Transverse colon (tissue), 3 donors: ENCODE measurements at regions not wholly inside any gene's neighbourhood (a gene's known extent, or its start where the extent isn't known, plus 50 kb on each side); places are given as distances from the start of the nearest gene placed in this dataset.

Experiments used
- EP300 ChIP-seq: sonication (generic); formaldehyde crosslinking; IDR thresholded peaks from one replicate; pipeline ENCODE4 v1.6.1; 2017; ENCODE audit warnings: antibody characterized with exemption, low read depth
- POLR2A ChIP-seq: fragments of 450-650 bp; IDR thresholded peaks from one replicate; pipeline ENCODE4 v1.6.1; 2016; ENCODE audit warnings: antibody characterized with exemption, mild to moderate bottlenecking, moderate library complexity
- TF ChIP-seq, protein P1 (sequence below), 5 experiments: fragments of 200-600 bp in 3 of 5; fragments of 450-650 bp in 2 of 5; sonication (generic) in 3 of 5; IDR thresholded peaks; 1 replicate in 2 of 5; 2 replicates in 3 of 5; pipeline ENCODE4 v1.5.1; 2016 to 2017; ENCODE audit warnings: antibody characterized with exemption in 5 of 5, inconsistent platforms in 3 of 5, mild to moderate bottlenecking in 2 of 5, moderate library complexity in 1 of 5

DNA sequence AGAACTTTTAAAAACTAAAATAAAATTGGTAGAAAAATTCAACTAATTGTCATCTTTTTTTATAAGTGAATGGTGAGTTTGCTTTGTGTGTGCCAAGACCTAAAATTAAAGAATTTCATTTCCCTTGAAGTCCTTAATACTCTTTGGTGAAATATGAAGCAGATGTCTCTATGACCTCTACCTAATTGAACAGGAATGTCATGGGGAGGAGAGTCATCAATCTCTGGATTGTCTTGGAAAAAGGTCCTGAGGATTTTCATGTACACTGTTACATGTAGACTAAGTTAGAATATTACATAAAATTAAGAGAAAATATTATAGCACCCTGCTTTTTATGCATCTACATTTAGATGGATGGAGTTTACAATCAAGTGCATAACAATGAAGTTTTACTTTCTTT, 177.9 kb upstream of the LRP1B start:
- TF ChIP-seq POLR2A: no peak
- TF ChIP-seq, protein P1, sequence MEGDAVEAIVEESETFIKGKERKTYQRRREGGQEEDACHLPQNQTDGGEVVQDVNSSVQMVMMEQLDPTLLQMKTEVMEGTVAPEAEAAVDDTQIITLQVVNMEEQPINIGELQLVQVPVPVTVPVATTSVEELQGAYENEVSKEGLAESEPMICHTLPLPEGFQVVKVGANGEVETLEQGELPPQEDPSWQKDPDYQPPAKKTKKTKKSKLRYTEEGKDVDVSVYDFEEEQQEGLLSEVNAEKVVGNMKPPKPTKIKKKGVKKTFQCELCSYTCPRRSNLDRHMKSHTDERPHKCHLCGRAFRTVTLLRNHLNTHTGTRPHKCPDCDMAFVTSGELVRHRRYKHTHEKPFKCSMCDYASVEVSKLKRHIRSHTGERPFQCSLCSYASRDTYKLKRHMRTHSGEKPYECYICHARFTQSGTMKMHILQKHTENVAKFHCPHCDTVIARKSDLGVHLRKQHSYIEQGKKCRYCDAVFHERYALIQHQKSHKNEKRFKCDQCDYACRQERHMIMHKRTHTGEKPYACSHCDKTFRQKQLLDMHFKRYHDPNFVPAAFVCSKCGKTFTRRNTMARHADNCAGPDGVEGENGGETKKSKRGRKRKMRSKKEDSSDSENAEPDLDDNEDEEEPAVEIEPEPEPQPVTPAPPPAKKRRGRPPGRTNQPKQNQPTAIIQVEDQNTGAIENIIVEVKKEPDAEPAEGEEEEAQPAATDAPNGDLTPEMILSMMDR (IDR thresholded peaks at IDR 0.05): no peak
- TF ChIP-seq EP300: no peak
